Lower lobe of right lung (tissue), 2 donors: ENCODE measurements at regions not wholly inside any gene's neighbourhood (a gene's known extent, or its start where the extent isn't known, plus 50 kb on each side); places are given as distances from the start of the nearest gene placed in this dataset.

Experiments used
- ATAC-seq, 2 donors: fragments of 200-7000 bp; cut with Tn5 transposase; one replicate each; pipeline ENCODE4 v1.9.1; 2020 to 2022; ENCODE audit warnings: mild to moderate bottlenecking in 2 of 2, moderate library complexity in 2 of 2
- DNase-seq: peaks from one replicate; pipeline ENCODE4 v3.0.0-alpha.2; 2020
- H3K27ac ChIP-seq: fragments of 200-600 bp; one replicate; pipeline ENCODE4 v1.8.0; 2022
- H3K27me3 ChIP-seq: fragments of 200-600 bp; one replicate; pipeline ENCODE4 v1.8.0; 2022; ENCODE audit warnings: low read depth
- H3K36me3 ChIP-seq: fragments of 200-600 bp; one replicate; pipeline ENCODE4 v1.8.0; 2022; ENCODE audit warnings: mild to moderate bottlenecking
- H3K4me1 ChIP-seq: fragments of 200-600 bp; one replicate; pipeline ENCODE4 v1.8.0; 2022
- H3K4me3 ChIP-seq: fragments of 200-600 bp; one replicate; pipeline ENCODE4 v1.8.0; 2022; ENCODE audit warnings: mild to moderate bottlenecking
- H3K9me3 ChIP-seq: fragments of 200-600 bp; one replicate; pipeline ENCODE4 v1.8.0; 2022
- CTCF ChIP-seq: fragments of 200-600 bp; IDR thresholded peaks from one replicate; pipeline ENCODE4 v1.8.0; 2022; ENCODE audit warnings: antibody characterized with exemption, mild to moderate bottlenecking
- intact Hi-C: fragments of 100-400 bp; cut with DNase I; formaldehyde crosslinking; loops from one replicate; pipeline ENCODE4 v1.11.0; 2022
- donor health status: DM: no; HTN: yes; CAD: no; lungs with severe emphysema.

GRCh38 chr11:115767047-115767802 lies 263.0 kb upstream of the CADM1 start:
- TF ChIP-seq CTCF: no peak
- Histone ChIP-seq H3K4me1 (no peaks in the 10 kb centered on the region), H3K9me3 (no peaks in the 10 kb centered on the region), H3K27me3 (no peaks in the 10 kb centered on the region), H3K36me3 (no peaks in the 10 kb centered on the region), H3K27ac (no peak overlapping the region), H3K4me3 (no peak overlapping the region)
- ATAC-seq (no peak), DNase-seq (no peak)
- intact Hi-C loops: no loop called here

GRCh38 chr11:115766561-115766960 lies 262.3 kb upstream of the CADM1 start:
- no peaks in the 10 kb centered on the region for H3K27me3 ChIP-seq
- no peak for TF ChIP-seq CTCF
- H3K4me1 ChIP-seq: no peaks in the 10 kb centered on the region
- H3K36me3 ChIP-seq: no peaks in the 10 kb centered on the region
- intact Hi-C loops: no loop called here
- H3K4me3 ChIP-seq: no peak overlapping the region
- H3K9me3 ChIP-seq: no peaks in the 10 kb centered on the region
- DNase-seq (no peak), ATAC-seq (no peak)
- no peak overlapping the region for H3K27ac ChIP-seq

GRCh38 chr11:115765803-115766239 lies 261.6 kb upstream of the CADM1 start:
- H3K36me3 ChIP-seq: no peaks in the 10 kb centered on the region
- no peak overlapping the region for H3K4me3 ChIP-seq
- H3K27ac ChIP-seq: no peak overlapping the region
- ATAC-seq (no peak), DNase-seq (no peak)
- intact Hi-C loops: no loop called here
- H3K27me3 ChIP-seq: no peaks in the 10 kb centered on the region
- no peak for TF ChIP-seq CTCF
- no peaks in the 10 kb centered on the region for H3K9me3 ChIP-seq
- H3K4me1 ChIP-seq: no peaks in the 10 kb centered on the region

GRCh38 chr11:115764176-115764575 lies 260.0 kb upstream of the CADM1 start:
- TF ChIP-seq CTCF: no peak
- no peak for DNase-seq
- Histone ChIP-seq H3K9me3 (no peaks in the 10 kb centered on the region), H3K4me3 (no peak overlapping the region), H3K27me3 (peaks cover 13% of the 10 kb centered on the region), H3K36me3 (no peaks in the 10 kb centered on the region), H3K4me1 (peaks cover 14% of the 10 kb centered on the region), H3K27ac (no peak overlapping the region)
- ATAC-seq: no peak
- intact Hi-C loops: no loop called here

- no peak for ATAC-seq
Observed at GRCh38 chr11:115761817-115762216, 257.6 kb upstream of the CADM1 start.

More at GRCh38 chr11:115761817-115762216, 257.6 kb upstream of the CADM1 start:
- Histone ChIP-seq H3K27me3 (peaks cover 13% of the 10 kb centered on the region), H3K9me3 (no peaks in the 10 kb centered on the region), H3K4me3 (no peak overlapping the region), H3K36me3 (no peaks in the 10 kb centered on the region), H3K4me1 (peaks cover 15% of the 10 kb centered on the region), H3K27ac (no peak overlapping the region)
- DNase-seq: no peak
- TF ChIP-seq CTCF: no peak
- intact Hi-C loops: no loop called here
